RWPE2 (cell line): ENCODE measurements at regions not wholly inside any gene's neighbourhood (a gene's known extent, or its start where the extent isn't known, plus 50 kb on each side); places are given as distances from the start of the nearest gene placed in this dataset.
"Not testable (repeated sequence)": the region's sequence is repeated elsewhere in the genome, so short reads cannot be mapped to it uniquely, and the experiment has no call there.

Experiments used
- ATAC-seq: fragments of 200-7000 bp; cut with Tn5 transposase; 3 replicates; pipeline ENCODE4 v1.9.1; 2021; ENCODE audit warnings: low read depth
- DNase-seq: peaks from one replicate; pipeline ENCODE4 v3.0.0-alpha.2; 2020; ENCODE audit warnings: low spot score
- H3K27ac ChIP-seq: fragments of 450-650 bp; 2 replicates; pipeline ENCODE4 v1.5.1; 2017; ENCODE audit warnings: mild to moderate bottlenecking; ENCODE audit not compliant: poor library complexity, severe bottlenecking
- H3K27me3 ChIP-seq: fragments of 250-450 bp; sonication (Bioruptor Pico); 2 replicates; pipeline ENCODE4 v1.5.1; 2021; ENCODE audit warnings: mild to moderate bottlenecking, moderate library complexity; ENCODE audit not compliant: insufficient read depth, poor library complexity, severe bottlenecking
- H3K36me3 ChIP-seq: fragments of 250-450 bp; sonication (Bioruptor Pico); 2 replicates; pipeline ENCODE4 v1.5.1; 2020; ENCODE audit warnings: low read depth, mild to moderate bottlenecking, moderate library complexity
- H3K4me1 ChIP-seq: fragments of 250-450 bp; sonication (Bioruptor Pico); 2 replicates; pipeline ENCODE4 v1.5.1; 2021; ENCODE audit warnings: mild to moderate bottlenecking, moderate library complexity; ENCODE audit not compliant: insufficient read depth, poor library complexity, severe bottlenecking
- H3K4me3 ChIP-seq: fragments of 250-450 bp; sonication (Bioruptor Pico); 2 replicates; pipeline ENCODE4 v1.5.1; 2021; ENCODE audit warnings: mild to moderate bottlenecking, moderate library complexity; ENCODE audit not compliant: severe bottlenecking
- H3K9me3 ChIP-seq: fragments of 250-450 bp; sonication (Bioruptor Pico); 2 replicates; pipeline ENCODE4 v1.5.1; 2021; ENCODE audit warnings: mild to moderate bottlenecking, moderate library complexity; ENCODE audit not compliant: severe bottlenecking
- TF ChIP-seq, protein P1 (sequence below): fragments of 450-650 bp; IDR thresholded peaks from one replicate; pipeline ENCODE4 v1.5.1; 2017; ENCODE audit warnings: mild to moderate bottlenecking, moderate library complexity; ENCODE audit not compliant: poor library complexity, severe bottlenecking

GRCh38 chr5:74526111-74526510 lies 114.4 kb downstream of the ENC1 start:
- H3K4me3 ChIP-seq, result no peak overlapping the region
- no peaks in the 10 kb centered on the region for H3K36me3 ChIP-seq
- no peaks in the 10 kb centered on the region for H3K27me3 ChIP-seq
- no peak for DNase-seq
- H3K27ac ChIP-seq, result no peak overlapping the region
- peaks cover 6% of the 10 kb centered on the region for H3K9me3 ChIP-seq
- ATAC-seq, result no peak
- H3K4me1 ChIP-seq, result no peaks in the 10 kb centered on the region
- TF ChIP-seq, protein P1, sequence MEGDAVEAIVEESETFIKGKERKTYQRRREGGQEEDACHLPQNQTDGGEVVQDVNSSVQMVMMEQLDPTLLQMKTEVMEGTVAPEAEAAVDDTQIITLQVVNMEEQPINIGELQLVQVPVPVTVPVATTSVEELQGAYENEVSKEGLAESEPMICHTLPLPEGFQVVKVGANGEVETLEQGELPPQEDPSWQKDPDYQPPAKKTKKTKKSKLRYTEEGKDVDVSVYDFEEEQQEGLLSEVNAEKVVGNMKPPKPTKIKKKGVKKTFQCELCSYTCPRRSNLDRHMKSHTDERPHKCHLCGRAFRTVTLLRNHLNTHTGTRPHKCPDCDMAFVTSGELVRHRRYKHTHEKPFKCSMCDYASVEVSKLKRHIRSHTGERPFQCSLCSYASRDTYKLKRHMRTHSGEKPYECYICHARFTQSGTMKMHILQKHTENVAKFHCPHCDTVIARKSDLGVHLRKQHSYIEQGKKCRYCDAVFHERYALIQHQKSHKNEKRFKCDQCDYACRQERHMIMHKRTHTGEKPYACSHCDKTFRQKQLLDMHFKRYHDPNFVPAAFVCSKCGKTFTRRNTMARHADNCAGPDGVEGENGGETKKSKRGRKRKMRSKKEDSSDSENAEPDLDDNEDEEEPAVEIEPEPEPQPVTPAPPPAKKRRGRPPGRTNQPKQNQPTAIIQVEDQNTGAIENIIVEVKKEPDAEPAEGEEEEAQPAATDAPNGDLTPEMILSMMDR, result no peak

- H3K9me3 ChIP-seq, DNase-seq, ATAC-seq, H3K27ac ChIP-seq, H3K4me3 ChIP-seq, H3K4me1 ChIP-seq, H3K27me3 ChIP-seq, H3K36me3 ChIP-seq: not testable (repeated sequence)
These were observed 115.8 kb downstream of the ENC1 start for GRCh38 chr5:74524767-74525166.

DNA sequence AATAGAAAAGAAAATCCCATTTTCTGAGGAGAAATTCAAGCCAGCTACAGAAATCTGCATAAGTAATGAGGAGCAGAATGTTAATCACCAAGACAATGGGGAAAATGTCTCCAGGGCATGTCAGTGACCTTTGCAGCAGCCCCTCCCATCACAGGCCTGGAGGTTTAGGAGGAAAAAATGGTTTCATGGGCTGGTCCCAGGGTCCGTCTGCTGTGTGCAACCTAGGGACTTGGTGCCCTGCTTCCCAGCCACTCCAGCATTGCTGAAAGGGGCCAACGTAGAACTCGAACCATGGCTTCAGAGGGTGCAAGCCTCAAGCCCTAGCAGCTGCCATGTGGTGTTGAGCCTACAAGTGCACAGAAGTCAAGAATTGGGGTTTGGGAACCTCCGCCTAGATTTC lies 116.8 kb downstream of the ENC1 start:
- not testable (repeated sequence) for H3K36me3 ChIP-seq, DNase-seq

DNA sequence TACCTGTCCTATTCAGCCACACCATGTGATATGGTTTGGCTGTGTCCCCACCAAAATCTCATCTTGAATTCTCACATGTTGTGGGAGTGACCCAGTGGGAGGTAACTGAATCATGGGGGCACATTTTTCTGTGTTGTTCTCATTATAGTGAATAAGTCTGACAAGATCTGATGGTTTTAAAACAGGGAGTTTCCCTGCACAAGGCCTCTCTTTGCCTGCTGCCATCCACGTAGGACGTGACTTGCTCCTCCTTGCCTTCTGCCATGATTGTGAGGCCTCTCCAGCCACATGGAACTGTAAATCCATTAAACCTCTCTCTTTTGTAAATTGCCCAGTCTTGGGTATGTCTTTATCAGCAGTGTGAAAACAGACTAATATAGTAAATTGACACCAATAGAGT lies 117.7 kb downstream of the ENC1 start:
- H3K4me3 ChIP-seq, DNase-seq, H3K4me1 ChIP-seq, H3K27me3 ChIP-seq, ATAC-seq, H3K36me3 ChIP-seq, H3K9me3 ChIP-seq, H3K27ac ChIP-seq: not testable (repeated sequence)

More for the DNA sequence above, 116.8 kb downstream of the ENC1 start:
- not testable (repeated sequence) for ATAC-seq, H3K27me3 ChIP-seq, H3K27ac ChIP-seq, H3K4me3 ChIP-seq, H3K4me1 ChIP-seq, H3K9me3 ChIP-seq

GRCh38 chr5:74521401-74521800 lies 119.1 kb downstream of the ENC1 start:
- no peak overlapping the region for H3K27ac ChIP-seq
- H3K4me1 ChIP-seq, result no peaks in the 10 kb centered on the region
- DNase-seq (no peak), ATAC-seq (no peak)
- H3K4me3 ChIP-seq, result no peak overlapping the region
- H3K9me3 ChIP-seq, result peaks cover 6% of the 10 kb centered on the region
- TF ChIP-seq, protein P1, result no peak
- no peaks in the 10 kb centered on the region for H3K36me3 ChIP-seq
- H3K27me3 ChIP-seq, result no peaks in the 10 kb centered on the region

DNA sequence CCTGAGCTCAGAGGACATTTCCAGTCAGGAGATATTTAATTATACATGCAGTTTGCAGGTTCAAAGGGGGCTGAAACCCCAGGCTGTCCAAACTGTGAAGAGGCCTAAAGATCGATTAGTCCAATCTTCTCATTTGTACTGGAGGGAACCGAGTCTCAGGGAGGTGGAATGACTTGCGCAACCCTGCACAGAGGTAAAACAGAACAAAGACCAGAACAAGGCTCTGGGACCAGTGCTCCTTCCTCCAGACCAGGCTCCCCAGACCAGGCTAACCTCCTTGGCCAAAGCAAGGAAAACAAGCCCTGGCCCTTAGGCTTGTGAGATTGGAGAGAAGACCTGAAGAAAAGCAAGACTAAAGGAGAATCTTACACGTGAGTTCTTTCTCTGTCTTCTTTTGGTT lies 120.8 kb downstream of the ENC1 start:
- DNase-seq, result no peak
- H3K36me3 ChIP-seq, result no peaks in the 10 kb centered on the region
- no peaks in the 10 kb centered on the region for H3K27me3 ChIP-seq
- ATAC-seq, result no peak
- no peak overlapping the region for H3K4me3 ChIP-seq
- H3K9me3 ChIP-seq, result peaks cover 6% of the 10 kb centered on the region
- H3K27ac ChIP-seq, result no peak overlapping the region
- no peaks in the 10 kb centered on the region for H3K4me1 ChIP-seq
- TF ChIP-seq, protein P1, result no peak
